C4-2B (cell line): ENCODE measurements at regions not wholly inside any gene's neighbourhood (a gene's known extent, or its start where the extent isn't known, plus 50 kb on each side); places are given as distances from the start of the nearest gene placed in this dataset.

Source experiments
- H3K27ac ChIP-seq: fragments of 450-650 bp; 2 replicates; pipeline ENCODE4 v1.5.1; 2017
- ZFX ChIP-seq: fragments of 450-650 bp; IDR thresholded peaks from 2 replicates; pipeline ENCODE4 v1.6.1; 2017
- TF ChIP-seq, protein P1 (sequence below): fragments of 450-650 bp; conservative IDR thresholded peaks from 2 replicates; pipeline ENCODE4 v1.5.1; 2017; ENCODE audit warnings: mild to moderate bottlenecking

DNA sequence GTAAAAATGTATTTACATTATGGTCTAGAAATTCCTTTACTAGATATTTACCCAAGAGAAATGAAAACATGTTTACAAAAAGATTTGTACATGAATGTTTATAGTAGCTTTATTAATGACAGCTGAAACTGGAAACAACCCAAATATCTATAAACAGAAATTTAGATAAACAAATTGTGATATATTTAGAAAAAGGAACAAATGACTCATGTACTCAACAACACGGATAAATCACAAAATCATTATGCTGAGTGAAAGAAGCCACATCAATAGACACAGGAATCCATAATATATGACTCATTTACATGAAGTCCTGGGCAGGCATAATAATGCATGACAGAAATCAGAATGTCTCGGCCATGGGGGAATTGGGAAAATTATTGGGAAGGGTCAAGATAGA is 1020.2 kb downstream of the SQOR start:
- TF ChIP-seq ZFX = no peak
- TF ChIP-seq, protein P1, sequence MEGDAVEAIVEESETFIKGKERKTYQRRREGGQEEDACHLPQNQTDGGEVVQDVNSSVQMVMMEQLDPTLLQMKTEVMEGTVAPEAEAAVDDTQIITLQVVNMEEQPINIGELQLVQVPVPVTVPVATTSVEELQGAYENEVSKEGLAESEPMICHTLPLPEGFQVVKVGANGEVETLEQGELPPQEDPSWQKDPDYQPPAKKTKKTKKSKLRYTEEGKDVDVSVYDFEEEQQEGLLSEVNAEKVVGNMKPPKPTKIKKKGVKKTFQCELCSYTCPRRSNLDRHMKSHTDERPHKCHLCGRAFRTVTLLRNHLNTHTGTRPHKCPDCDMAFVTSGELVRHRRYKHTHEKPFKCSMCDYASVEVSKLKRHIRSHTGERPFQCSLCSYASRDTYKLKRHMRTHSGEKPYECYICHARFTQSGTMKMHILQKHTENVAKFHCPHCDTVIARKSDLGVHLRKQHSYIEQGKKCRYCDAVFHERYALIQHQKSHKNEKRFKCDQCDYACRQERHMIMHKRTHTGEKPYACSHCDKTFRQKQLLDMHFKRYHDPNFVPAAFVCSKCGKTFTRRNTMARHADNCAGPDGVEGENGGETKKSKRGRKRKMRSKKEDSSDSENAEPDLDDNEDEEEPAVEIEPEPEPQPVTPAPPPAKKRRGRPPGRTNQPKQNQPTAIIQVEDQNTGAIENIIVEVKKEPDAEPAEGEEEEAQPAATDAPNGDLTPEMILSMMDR = no peak
- no peak overlapping the region for H3K27ac ChIP-seq

DNA sequence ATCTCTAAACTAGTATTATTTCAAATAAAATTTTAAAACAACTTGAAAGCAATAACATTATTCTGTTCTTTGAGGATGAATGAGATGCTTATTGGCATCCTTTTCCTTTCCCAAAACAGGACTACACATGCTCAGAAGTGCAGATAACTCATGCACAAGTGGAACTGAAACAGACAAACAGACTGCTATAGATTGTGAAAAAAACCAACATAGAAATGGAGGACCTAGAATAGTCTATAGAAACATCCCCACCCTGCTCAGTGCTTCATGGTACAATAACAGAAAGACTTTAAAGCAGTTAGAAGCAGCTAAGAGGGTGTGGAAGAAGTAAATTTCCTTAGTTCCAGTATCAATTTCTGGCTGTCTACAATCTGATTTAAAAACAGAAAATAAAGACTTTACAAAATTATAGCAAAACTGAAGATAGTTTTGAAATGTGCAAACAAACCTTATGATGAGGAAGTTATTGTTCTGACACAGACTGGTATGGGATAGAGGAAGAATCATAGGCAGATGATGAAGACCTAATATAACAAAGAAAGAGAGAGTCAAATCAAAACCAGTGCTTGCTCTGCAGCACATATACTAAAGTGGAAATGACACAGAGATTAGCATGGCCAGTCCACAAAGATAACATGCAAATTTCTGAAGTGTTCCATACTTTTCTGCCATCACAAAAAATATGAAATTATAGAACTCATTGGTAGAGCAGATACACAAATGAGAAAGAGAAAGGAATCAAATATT is 1025.4 kb downstream of the SQOR start:
- no peak for TF ChIP-seq ZFX
- TF ChIP-seq, protein P1 = no peak
- no peak overlapping the region for H3K27ac ChIP-seq

DNA sequence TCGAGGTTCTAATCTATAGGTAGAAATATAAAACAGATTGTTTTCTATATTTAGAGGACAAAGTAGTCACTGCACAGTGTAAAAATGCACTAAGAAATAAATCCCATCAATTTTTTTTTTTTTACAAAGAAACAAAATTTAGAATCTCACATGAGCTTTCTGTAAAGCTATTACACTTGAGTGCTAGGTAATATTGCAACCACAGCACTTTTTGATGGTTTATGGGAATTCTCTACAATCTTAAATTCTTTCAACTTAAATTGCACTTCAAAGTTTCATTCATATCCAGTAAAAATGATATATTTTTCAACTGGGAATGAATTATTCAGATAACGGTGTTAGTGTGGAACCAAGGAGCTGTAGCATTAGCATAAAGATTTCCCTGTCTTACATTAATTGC is 1035.4 kb downstream of the SQOR start:
- no peak for TF ChIP-seq ZFX
- TF ChIP-seq, protein P1 = no peak
- H3K27ac ChIP-seq = no peak overlapping the region

DNA sequence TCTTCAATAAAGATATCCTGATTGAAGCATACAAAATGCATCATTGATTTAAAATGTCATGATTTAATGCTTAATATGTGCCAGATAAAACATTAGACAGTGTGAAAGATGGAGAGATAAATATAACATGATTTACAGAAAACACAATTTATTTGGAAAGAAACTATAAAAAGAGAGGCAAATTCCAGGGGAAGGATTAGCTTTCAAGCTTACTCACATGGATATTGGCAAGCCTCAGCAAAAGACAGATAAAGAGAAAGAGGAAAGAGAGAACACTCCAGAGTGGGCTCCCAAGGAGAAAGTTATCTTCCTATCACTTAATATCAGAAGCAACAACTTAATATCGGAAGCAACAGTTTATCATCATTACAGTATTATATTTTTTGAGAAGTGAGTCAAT is 1036.5 kb downstream of the SQOR start:
- no peak for TF ChIP-seq ZFX
- TF ChIP-seq, protein P1 = no peak
- H3K27ac ChIP-seq = no peak overlapping the region

DNA sequence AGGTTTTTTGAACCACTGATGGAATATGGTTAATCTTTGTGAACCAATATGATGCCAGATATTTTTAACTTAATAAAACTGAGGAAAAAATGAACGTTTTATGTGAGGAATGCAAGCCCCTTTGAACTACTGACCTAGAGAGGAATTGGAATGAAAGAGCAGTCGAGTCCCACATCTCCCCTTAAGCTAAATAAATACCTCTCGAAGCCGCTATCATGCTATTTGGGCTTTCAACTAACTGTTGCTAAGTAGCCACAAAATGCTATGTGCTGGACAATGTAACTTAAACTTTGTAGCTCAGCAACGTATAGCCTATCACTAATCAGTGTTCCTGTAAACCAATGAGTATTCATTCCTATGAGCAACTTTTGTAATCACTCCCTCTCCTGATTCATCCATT is 1037.2 kb downstream of the SQOR start:
- TF ChIP-seq, protein P1 = no peak
- TF ChIP-seq ZFX = no peak
- H3K27ac ChIP-seq = no peak overlapping the region

GRCh38 chr15:46676233-46677206 is 1040.8 kb upstream of the SEMA6D start:
- TF ChIP-seq, protein P1 = no peak
- TF ChIP-seq ZFX = no peak

DNA sequence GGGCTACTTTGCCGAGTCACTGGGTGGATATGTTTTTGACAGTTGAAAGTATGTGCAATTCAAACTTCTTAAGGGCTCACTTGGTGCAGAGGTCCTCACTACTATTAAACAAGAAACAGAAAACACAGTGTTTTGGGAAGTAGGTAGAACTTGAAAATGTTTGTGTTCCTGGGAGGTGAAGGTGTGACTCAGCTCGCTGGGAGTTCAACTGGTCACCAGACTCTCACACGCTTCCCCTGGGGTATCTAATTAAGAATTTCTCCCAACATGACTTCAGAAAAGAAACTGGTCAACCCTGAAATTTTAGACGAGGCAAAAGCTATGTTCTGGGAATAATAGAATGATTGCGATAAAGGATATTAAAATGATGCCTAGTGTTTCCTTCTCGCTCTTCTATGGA is 1039.8 kb upstream of the SEMA6D start:
- TF ChIP-seq ZFX = no peak
- no peak overlapping the region for H3K27ac ChIP-seq

More at GRCh38 chr15:46676233-46677206, 1040.8 kb upstream of the SEMA6D start:
- no peak overlapping the region for H3K27ac ChIP-seq
